ENCODE measurements at regions not wholly inside any gene's neighbourhood (a gene's known extent, or its start where the extent isn't known, plus 50 kb on each side); places are given as distances from the start of the nearest gene placed in this dataset.
A peak's percentile ranks its signal among the peaks of the same experiment; 100 is the strongest.

DNA sequence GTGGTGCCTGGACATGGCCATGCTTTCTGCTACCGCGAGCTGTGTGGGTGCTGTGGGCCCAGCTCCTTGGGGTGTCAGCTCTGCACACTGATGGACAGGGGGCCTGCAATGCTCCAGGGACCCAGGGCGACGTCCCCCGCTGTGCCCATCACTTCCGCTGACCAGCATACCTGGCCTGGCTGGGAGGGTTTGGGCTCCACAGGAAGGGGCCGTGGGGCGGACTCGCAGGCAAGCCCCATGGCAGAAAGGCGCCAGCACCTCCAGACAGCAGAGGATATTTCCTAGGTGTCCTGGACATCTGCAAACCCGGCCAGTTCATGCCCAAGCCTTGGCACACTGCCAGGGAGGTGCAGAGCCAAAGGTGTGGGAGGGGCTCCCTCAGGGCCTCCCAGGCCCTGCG lies 295.8 kb upstream of the IRX4 start:
- Histone ChIP-seq H3K36me3 (ENCODE audit: control insufficient read depth, insufficient read depth, low read length) (no peaks in the 10 kb centered on the region), H3K27me3 (ENCODE audit: control insufficient read depth, insufficient read depth, low read length) (peaks cover 4% of the 10 kb centered on the region), H3K4me3 (ENCODE audit: low read length) (no peak overlapping the region), H3K4me1 (ENCODE audit: control insufficient read depth, insufficient read depth, low read length) (peaks cover 5% of the 10 kb centered on the region), H3K9me3 (replicated peaks; ENCODE audit: control insufficient read depth, low read depth, low read length) (no peaks in the 10 kb centered on the region), H3K27ac (ENCODE audit: low read length) (no peak overlapping the region)
- 89% methylated on average over 12 of the region's 12 CpGs for WGBS (ENCODE audit: insufficient coverage)
- DNase-seq = no peak

DNA sequence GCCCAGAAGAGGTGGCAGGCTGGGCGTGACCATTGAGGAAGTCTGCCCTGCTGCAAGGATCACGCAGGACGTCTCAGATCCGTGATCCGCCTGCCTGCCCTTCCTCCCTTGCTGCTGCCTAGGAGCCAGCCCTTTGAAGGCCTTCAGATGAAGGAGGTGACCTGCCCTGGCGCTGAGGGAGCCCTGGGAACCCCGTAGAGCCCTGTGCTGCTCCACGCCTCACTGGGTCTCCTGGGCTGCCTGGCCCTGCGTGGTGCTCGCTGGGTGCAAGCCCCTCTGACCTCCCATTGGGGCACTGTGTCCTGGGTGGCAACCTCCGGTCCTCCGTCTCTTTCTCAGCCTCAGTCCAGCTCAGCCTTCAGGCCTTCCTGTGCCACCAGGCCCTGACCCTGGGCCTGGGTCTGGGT lies 295.3 kb upstream of the IRX4 start:
- no peak overlapping the region for H3K4me3 ChIP-seq (ENCODE audit: low read length)
- H3K36me3 ChIP-seq (ENCODE audit: control insufficient read depth, insufficient read depth, low read length) = no peaks in the 10 kb centered on the region
- no peaks in the 10 kb centered on the region for H3K9me3 ChIP-seq (replicated peaks; ENCODE audit: control insufficient read depth, low read depth, low read length)
- DNase-seq = no peak
- H3K27me3 ChIP-seq (ENCODE audit: control insufficient read depth, insufficient read depth, low read length) = peaks cover 3% of the 10 kb centered on the region
- WGBS (ENCODE audit: insufficient coverage) = 81% methylated on average over 12 of the region's 12 CpGs
- H3K27ac ChIP-seq (ENCODE audit: low read length) = no peak overlapping the region
- peaks cover 9% of the 10 kb centered on the region for H3K4me1 ChIP-seq (ENCODE audit: control insufficient read depth, insufficient read depth, low read length)

DNA sequence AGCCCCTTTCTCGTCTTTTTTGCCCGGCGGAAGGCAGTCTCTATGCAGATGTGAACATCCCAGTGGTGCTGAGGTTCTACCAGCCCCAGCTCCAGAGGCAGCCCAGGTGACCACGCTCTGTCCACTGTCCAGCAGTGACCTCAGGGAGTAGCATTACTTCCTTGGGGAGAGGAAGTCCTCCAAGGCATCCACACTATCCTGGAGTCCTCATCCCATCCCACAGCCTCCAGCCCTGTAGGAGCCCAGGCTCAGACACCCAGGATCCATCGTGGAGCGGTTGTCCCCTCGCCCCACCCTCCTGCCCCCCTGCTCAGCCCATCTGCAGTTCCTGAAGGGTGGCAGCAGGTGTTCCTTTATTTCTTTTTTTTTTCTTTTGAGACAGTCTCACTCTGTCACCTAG lies 294.5 kb upstream of the IRX4 start:
- H3K4me1 ChIP-seq (ENCODE audit: control insufficient read depth, insufficient read depth, low read length) = peaks cover 9% of the 10 kb centered on the region
- H3K4me3 ChIP-seq (ENCODE audit: low read length) = no peak overlapping the region
- H3K36me3 ChIP-seq (ENCODE audit: control insufficient read depth, insufficient read depth, low read length) = no peaks in the 10 kb centered on the region
- no peak overlapping the region for H3K27ac ChIP-seq (ENCODE audit: low read length)
- DNase-seq = no peak
- no peaks in the 10 kb centered on the region for H3K9me3 ChIP-seq (replicated peaks; ENCODE audit: control insufficient read depth, low read depth, low read length)
- 84% methylated on average over 5 of the region's 7 CpGs for WGBS (ENCODE audit: insufficient coverage)
- peaks cover 4% of the 10 kb centered on the region for H3K27me3 ChIP-seq (ENCODE audit: control insufficient read depth, insufficient read depth, low read length)

DNA sequence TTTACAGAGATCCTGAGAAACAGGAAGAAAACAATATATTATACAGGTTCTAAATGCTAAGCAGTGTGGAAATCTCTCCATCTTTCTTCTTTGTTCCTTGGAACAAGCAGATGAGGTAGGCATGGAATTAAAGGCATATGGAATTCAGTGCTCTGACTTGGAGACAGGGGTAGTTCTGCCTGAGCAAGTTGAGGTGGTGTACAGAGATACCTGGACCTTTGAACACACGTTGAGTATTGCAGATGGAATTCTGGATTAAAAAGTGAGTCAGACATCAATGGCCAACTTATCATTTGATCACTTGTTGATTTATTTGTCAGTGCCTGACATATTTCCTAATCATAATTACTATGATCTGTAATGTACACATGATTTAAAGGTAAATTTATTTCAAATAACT lies 293.9 kb upstream of the IRX4 start:
- no peak overlapping the region for H3K4me3 ChIP-seq (ENCODE audit: low read length)
- H3K4me1 ChIP-seq (ENCODE audit: control insufficient read depth, insufficient read depth, low read length) = peaks cover 9% of the 10 kb centered on the region
- no peaks in the 10 kb centered on the region for H3K9me3 ChIP-seq (replicated peaks; ENCODE audit: control insufficient read depth, low read depth, low read length)
- WGBS (ENCODE audit: insufficient coverage) = no CpG with 5 or more reads among the region's 1 CpG
- H3K27ac ChIP-seq (ENCODE audit: low read length) = no peak overlapping the region
- no peaks in the 10 kb centered on the region for H3K36me3 ChIP-seq (ENCODE audit: control insufficient read depth, insufficient read depth, low read length)
- peaks cover 9% of the 10 kb centered on the region for H3K27me3 ChIP-seq (ENCODE audit: control insufficient read depth, insufficient read depth, low read length)
- no peak for DNase-seq

DNA sequence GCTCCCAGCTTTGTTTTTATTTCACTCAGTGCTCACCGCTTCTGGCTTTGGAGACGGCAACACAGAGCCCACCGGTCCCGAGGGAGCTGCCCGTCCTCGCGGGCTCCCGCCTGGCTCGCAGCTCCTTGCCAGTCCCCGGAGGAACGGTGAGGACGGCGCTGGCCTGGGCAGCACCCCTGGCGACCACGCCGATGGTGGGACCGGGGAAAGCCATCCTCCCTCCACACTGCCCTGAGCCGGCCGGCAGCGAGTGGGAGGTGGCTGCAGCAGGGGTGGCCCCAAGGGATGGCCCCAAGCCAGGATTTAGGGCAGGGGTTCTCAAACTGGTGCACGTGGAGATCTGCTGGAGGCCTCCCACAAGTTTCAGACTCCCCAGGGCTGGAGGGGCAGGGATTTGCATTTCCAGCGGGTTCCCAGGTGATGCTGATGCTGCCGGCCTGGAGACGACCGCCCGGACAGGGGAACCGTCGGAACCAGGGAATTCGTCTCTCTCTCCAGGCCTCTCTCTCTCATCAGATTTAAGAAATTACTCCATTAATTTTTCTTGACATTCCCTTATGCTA lies 293.2 kb upstream of the IRX4 start:
- H3K27me3 ChIP-seq (ENCODE audit: control insufficient read depth, insufficient read depth, low read length) = peaks cover 14% of the 10 kb centered on the region
- peaks cover 6% of the 10 kb centered on the region for H3K4me1 ChIP-seq (ENCODE audit: control insufficient read depth, insufficient read depth, low read length)
- WGBS (ENCODE audit: insufficient coverage) = 82% methylated on average over 14 of the region's 29 CpGs
- no peak overlapping the region for H3K27ac ChIP-seq (ENCODE audit: low read length)
- H3K36me3 ChIP-seq (ENCODE audit: control insufficient read depth, insufficient read depth, low read length) = no peaks in the 10 kb centered on the region
- H3K4me3 ChIP-seq (ENCODE audit: low read length) = no peak overlapping the region
- DNase-seq = no peak
- H3K9me3 ChIP-seq (replicated peaks; ENCODE audit: control insufficient read depth, low read depth, low read length) = no peaks in the 10 kb centered on the region

DNA sequence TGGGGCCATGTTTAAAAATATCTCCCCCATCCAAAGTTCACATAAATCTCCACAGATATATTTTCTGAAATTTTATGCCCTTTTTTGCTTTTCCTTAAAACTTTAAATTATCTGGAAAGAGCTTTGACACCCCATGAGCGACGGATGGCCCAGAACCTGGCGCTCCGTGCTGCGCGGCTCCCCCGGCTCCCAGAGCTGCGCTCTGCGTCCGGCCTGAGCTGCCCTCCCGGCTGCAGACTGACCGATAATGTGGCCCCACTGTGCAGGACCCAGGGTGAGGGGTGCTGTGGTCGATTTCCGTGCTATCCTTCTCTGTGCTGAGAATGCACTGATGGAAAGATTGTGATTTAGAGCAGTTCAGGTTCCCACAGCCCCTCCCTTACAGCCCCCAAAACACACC lies 292.3 kb upstream of the IRX4 start:
- Histone ChIP-seq H3K4me3 (ENCODE audit: low read length) (no peak overlapping the region), H3K36me3 (ENCODE audit: control insufficient read depth, insufficient read depth, low read length) (no peaks in the 10 kb centered on the region), H3K27ac (ENCODE audit: low read length) (no peak overlapping the region), H3K27me3 (ENCODE audit: control insufficient read depth, insufficient read depth, low read length) (peaks cover 23% of the 10 kb centered on the region), H3K4me1 (ENCODE audit: control insufficient read depth, insufficient read depth, low read length) (peaks cover 12% of the 10 kb centered on the region), H3K9me3 (replicated peaks; ENCODE audit: control insufficient read depth, low read depth, low read length) (no peaks in the 10 kb centered on the region)
- 93% methylated on average over 10 of the region's 14 CpGs for WGBS (ENCODE audit: insufficient coverage)
- DNase-seq = no peak

DNA sequence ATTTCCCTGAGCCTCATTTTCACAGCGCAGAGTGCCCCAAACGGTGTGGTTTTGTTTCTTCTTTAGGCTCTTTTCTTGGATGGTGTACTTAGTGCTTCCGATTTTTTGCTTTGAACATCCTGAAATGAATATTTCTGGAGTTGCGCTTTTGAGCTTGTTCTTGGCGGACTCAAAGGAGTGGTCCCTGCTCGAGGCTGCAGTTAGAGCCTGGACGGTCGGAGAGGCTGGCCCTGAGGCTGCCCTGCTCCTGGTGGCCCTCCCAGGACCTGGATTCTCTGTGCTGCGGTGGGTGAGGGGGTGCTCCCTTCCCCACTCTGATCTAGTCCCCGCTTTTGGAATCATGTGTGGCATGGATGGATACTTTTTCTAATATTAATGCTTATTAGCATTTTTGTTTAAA lies 291.8 kb upstream of the IRX4 start:
- 80% methylated on average over 3 of the region's 10 CpGs for WGBS (ENCODE audit: insufficient coverage)
- Histone ChIP-seq H3K27me3 (ENCODE audit: control insufficient read depth, insufficient read depth, low read length) (peaks cover 28% of the 10 kb centered on the region), H3K4me3 (ENCODE audit: low read length) (no peak overlapping the region), H3K4me1 (ENCODE audit: control insufficient read depth, insufficient read depth, low read length) (peaks cover 12% of the 10 kb centered on the region), H3K9me3 (replicated peaks; ENCODE audit: control insufficient read depth, low read depth, low read length) (no peaks in the 10 kb centered on the region), H3K27ac (ENCODE audit: low read length) (no peak overlapping the region), H3K36me3 (ENCODE audit: control insufficient read depth, insufficient read depth, low read length) (no peaks in the 10 kb centered on the region)
- no peak for DNase-seq

DNA sequence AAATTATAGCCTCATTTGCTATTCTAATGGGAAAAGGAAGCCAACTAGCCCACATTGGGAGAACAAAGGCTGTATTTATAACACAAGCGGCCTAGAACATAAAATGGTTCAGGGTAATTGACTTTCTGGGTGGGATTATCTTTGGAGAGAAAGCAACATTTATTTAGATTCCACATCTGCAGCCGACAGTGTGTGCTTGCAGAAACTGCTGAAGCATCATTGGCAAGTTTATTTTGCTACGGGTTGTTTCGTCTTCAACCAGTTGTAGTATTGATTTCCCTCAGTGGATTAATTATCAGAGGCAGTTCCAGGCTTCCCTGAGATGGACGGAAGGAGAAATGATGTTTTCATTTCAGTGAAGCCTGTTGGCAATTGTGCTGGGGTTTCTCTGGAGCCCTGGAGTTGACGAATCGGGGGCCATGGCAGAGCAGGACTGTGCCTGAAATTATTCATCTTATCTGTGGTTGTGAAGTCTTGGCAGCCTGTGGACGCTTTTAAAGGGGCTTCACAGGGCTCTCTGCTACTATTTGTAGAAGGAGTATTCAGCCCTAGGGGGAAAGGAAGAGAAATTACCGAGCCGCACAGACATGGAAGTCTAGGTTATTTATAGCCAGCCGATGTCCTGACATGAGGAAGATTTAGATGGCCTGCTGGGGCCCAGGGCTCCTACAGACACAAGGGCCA lies 290.6 kb upstream of the IRX4 start:
- H3K4me3 ChIP-seq (ENCODE audit: low read length) = no peak overlapping the region
- H3K4me1 ChIP-seq (ENCODE audit: control insufficient read depth, insufficient read depth, low read length) = peaks cover 12% of the 10 kb centered on the region
- H3K9me3 ChIP-seq (replicated peaks; ENCODE audit: control insufficient read depth, low read depth, low read length) = no peaks in the 10 kb centered on the region
- DNase-seq = peak; percentile 82
- WGBS (ENCODE audit: insufficient coverage) = 10% methylated on average over 5 of the region's 11 CpGs
- H3K27ac ChIP-seq (ENCODE audit: low read length) = no peak overlapping the region
- H3K27me3 ChIP-seq (ENCODE audit: control insufficient read depth, insufficient read depth, low read length) = peaks cover 34% of the 10 kb centered on the region
- H3K36me3 ChIP-seq (ENCODE audit: control insufficient read depth, insufficient read depth, low read length) = no peaks in the 10 kb centered on the region

DNA sequence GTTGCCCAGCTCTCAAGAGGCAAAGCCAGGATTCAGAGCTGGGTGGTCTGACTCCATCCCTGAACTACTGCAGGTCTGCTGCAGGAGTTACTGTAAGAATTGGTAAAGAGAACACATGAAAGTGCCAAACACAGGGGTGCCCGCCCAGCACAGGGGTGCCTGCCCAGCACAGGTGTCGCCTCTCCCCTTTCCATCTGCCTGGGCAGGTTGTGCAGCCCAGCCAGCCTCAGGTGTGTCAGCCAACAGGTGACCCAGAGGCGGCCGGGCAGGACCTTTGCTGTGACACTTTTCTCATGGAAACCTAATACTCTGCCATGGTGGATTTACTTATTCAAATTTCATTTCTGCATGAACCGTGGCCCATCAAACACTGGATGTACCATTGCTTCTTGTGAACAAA lies 289.7 kb upstream of the IRX4 start:
- Histone ChIP-seq H3K4me3 (ENCODE audit: low read length) (no peak overlapping the region), H3K27me3 (ENCODE audit: control insufficient read depth, insufficient read depth, low read length) (peaks cover 36% of the 10 kb centered on the region), H3K4me1 (ENCODE audit: control insufficient read depth, insufficient read depth, low read length) (peaks cover 12% of the 10 kb centered on the region), H3K27ac (ENCODE audit: low read length) (no peak overlapping the region), H3K36me3 (ENCODE audit: control insufficient read depth, insufficient read depth, low read length) (no peaks in the 10 kb centered on the region), H3K9me3 (replicated peaks; ENCODE audit: control insufficient read depth, low read depth, low read length) (no peaks in the 10 kb centered on the region)
- DNase-seq = no peak
- 86% methylated on average over 5 of the region's 5 CpGs for WGBS (ENCODE audit: insufficient coverage)

DNA sequence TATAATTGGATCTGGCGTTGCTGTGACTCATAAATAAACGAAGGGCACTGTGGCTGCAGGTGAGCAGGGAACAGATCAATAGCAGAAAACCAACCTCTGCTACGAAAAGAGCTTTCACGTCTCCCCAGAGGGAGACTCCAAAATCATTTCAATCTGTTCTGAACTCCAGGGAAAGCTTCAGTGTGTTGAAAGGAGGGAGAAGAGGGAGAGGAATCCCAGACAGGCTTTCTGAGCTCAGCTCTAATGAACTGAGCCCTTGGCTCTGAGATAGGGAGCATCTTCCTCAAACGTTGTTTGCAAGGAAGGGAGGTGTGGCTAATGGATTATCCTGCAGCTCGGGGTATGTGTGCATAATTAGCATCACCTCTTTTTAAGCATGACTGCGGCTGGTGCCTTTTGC lies 288.0 kb upstream of the IRX4 start:
- WGBS (ENCODE audit: insufficient coverage) = 35% methylated on average over 3 of the region's 7 CpGs
- Histone ChIP-seq H3K27me3 (ENCODE audit: control insufficient read depth, insufficient read depth, low read length) (peaks cover 42% of the 10 kb centered on the region), H3K27ac (ENCODE audit: low read length) (no peak overlapping the region), H3K4me3 (ENCODE audit: low read length) (no peak overlapping the region), H3K4me1 (ENCODE audit: control insufficient read depth, insufficient read depth, low read length) (peaks cover 12% of the 10 kb centered on the region), H3K9me3 (replicated peaks; ENCODE audit: control insufficient read depth, low read depth, low read length) (no peaks in the 10 kb centered on the region), H3K36me3 (ENCODE audit: control insufficient read depth, insufficient read depth, low read length) (no peaks in the 10 kb centered on the region)
- DNase-seq = no peak
